HepG2 (cell line): ENCODE measurements at regions not wholly inside any gene's neighbourhood (a gene's known extent, or its start where the extent isn't known, plus 50 kb on each side); places are given as distances from the start of the nearest gene placed in this dataset.

ENCODE experiments used
- ATAC-seq: fragments of 200-7000 bp; cut with Tn5 transposase; 3 replicates; pipeline ENCODE4 v1.9.1; 2020; ENCODE audit warnings: mild to moderate bottlenecking, moderate library complexity
- BruUV-seq: library from RNA; stranded (reverse); fragments of 400-500 nt; replicated peaks from 2 replicates; lab custom pipeline; 2021; lab: Mats Ljungman, UMichigan
- CTCF ChIA-PET: fragments of 300-600 bp; formaldehyde crosslinking; extraction: SDS; loops from one replicate; lab custom pipeline; 2021; ENCODE audit warnings: low total read pairs, inconsistent platforms, low intra/inter-chr PET ratio; lab: Yijun Ruan, JAX
- POLR2A ChIA-PET: fragments of 350-600 bp; sonication (Branson Sonifier 250); formaldehyde crosslinking; loops from one replicate; lab custom pipeline; 2020; ENCODE audit warnings: antibody characterized with exemption, inconsistent platforms; lab: Yijun Ruan, JAX
- DNase-seq: peaks from one replicate; pipeline ENCODE4 v3.0.0-alpha.2; 2015; ENCODE audit warnings: low spot score
- FAIRE-seq: peaks from 3 replicates; lab custom pipeline; 2011; peaks lifted over from hg19 to GRCh38; lab: Jason Lieb, UNC
- H2AFZ ChIP-seq: one replicate; pipeline ENCODE4 v1.6.1; 2011; ENCODE audit warnings: low read length, inconsistent platforms
- H3K27ac ChIP-seq: fragments of 300-600 bp; 3 replicates; pipeline ENCODE4 v1.8.0; 2011; ENCODE audit warnings: mixed run types, mild to moderate bottlenecking, mixed read lengths, low read length, inconsistent platforms; ENCODE audit not compliant: insufficient read depth; ENCODE audit errors: extremely low read length
- H3K27me3 ChIP-seq, 2 experiments: fragments of 200-600 bp in 1 of 2; 2 replicates in 1 of 2; 3 replicates in 1 of 2; pipeline versions ENCODE4 v1.6.0 to v1.8.0; 2011; ENCODE audit warnings: low read length in 2 of 2, mild to moderate bottlenecking in 2 of 2, moderate library complexity in 2 of 2, inconsistent platforms in 1 of 2; ENCODE audit not compliant: insufficient read depth in 2 of 2, control insufficient read depth in 1 of 2
- H3K36me3 ChIP-seq, 2 experiments: fragments of 200-600 bp in 1 of 2; replicated peaks in 1 of 2; 2 replicates in 1 of 2; 3 replicates in 1 of 2; pipeline versions ENCODE4 v1.5.1 to v1.8.0; 2011; ENCODE audit warnings: low read length in 2 of 2, inconsistent platforms in 1 of 2; ENCODE audit not compliant: insufficient read depth in 2 of 2, control insufficient read depth in 1 of 2
- H3K4me1 ChIP-seq: 2 replicates; pipeline ENCODE4 v1.5.1; 2012; ENCODE audit warnings: low read length, inconsistent platforms; ENCODE audit not compliant: insufficient read depth
- H3K4me2 ChIP-seq: 2 replicates; pipeline ENCODE4 v1.6.0; 2011; ENCODE audit warnings: low read depth, low read length, inconsistent platforms
- H3K4me3 ChIP-seq, 3 experiments: fragments of 200-600 bp in 1 of 3; sonication (generic), shearing (Covaris generic) in 1 of 3; replicated peaks in 1 of 3; 2 replicates each; pipeline ENCODE4 v1.5.1; 2011 to 2016; ENCODE audit warnings: low read length in 3 of 3, inconsistent platforms in 2 of 3, low read depth in 2 of 3, mild to moderate bottlenecking in 2 of 3, control low read depth in 1 of 3, mixed read lengths in 1 of 3; ENCODE audit not compliant: insufficient read depth in 1 of 3
- H3K79me2 ChIP-seq: one replicate; pipeline ENCODE4 v1.6.1; 2011; ENCODE audit warnings: low read length, inconsistent platforms; ENCODE audit not compliant: insufficient read depth
- H3K9ac ChIP-seq: 2 replicates; pipeline ENCODE4 v1.6.0; 2011; ENCODE audit warnings: mild to moderate bottlenecking, low read depth, low read length, inconsistent platforms; ENCODE audit not compliant: insufficient read depth
- H3K9me3 ChIP-seq: 2 replicates; pipeline ENCODE4 v1.5.1; 2012; ENCODE audit warnings: mild to moderate bottlenecking, low read length
- H4K20me1 ChIP-seq: 2 replicates; pipeline ENCODE4 v1.6.0; 2011; ENCODE audit warnings: inconsistent platforms, mild to moderate bottlenecking, low read length, moderate library complexity; ENCODE audit not compliant: insufficient read depth
- AHDC1 ChIP-seq: sonication (generic); formaldehyde crosslinking; IDR thresholded peaks from 2 replicates; pipeline ENCODE4 v1.5.1; 2020; ENCODE audit warnings: mild to moderate bottlenecking, missing genetic modification reagents, borderline replicate concordance
- CHD4 ChIP-seq: fragments of 200-600 bp; sonication (generic); IDR thresholded peaks from 2 replicates; pipeline ENCODE4 v1.7.0; 2017; ENCODE audit warnings: mild to moderate bottlenecking, low read length, borderline replicate concordance
- HMGXB3 ChIP-seq: sonication (generic); formaldehyde crosslinking; IDR thresholded peaks from 2 replicates; pipeline ENCODE4 v1.4.0; 2020; ENCODE audit warnings: missing genetic modification reagents, borderline replicate concordance
- JDP2 ChIP-seq: sonication (generic); formaldehyde crosslinking; IDR thresholded peaks from 2 replicates; pipeline ENCODE4 v1.8.1; 2022; ENCODE audit warnings: missing genetic modification reagents, borderline replicate concordance
- SMYD3 ChIP-seq: sonication (generic); formaldehyde crosslinking; IDR thresholded peaks from 2 replicates; pipeline ENCODE4 v1.8.1; 2023; ENCODE audit warnings: mild to moderate bottlenecking, missing genetic modification reagents
- SNAI1 ChIP-seq: sonication (generic); formaldehyde crosslinking; IDR thresholded peaks from 2 replicates; pipeline ENCODE4 v1.5.0; 2020; ENCODE audit warnings: mild to moderate bottlenecking, missing genetic modification reagents, borderline replicate concordance
- TFE3 ChIP-seq: IDR thresholded peaks from 2 replicates; pipeline ENCODE4 v1.6.1; 2016
- ZNF251 ChIP-seq: sonication (generic); formaldehyde crosslinking; IDR thresholded peaks from 2 replicates; pipeline ENCODE4 v1.9.0; 2021; ENCODE audit warnings: mild to moderate bottlenecking, missing genetic modification reagents
- ZNF441 ChIP-seq: sonication (generic); formaldehyde crosslinking; IDR thresholded peaks from 2 replicates; pipeline ENCODE4 v1.7.0; 2021; ENCODE audit warnings: missing genetic modification reagents, borderline replicate concordance
- ZNF879 ChIP-seq: sonication (generic); formaldehyde crosslinking; IDR thresholded peaks from 2 replicates; pipeline ENCODE4 v1.8.1; 2023; ENCODE audit warnings: missing genetic modification reagents
- ZSCAN12 ChIP-seq: sonication (generic); formaldehyde crosslinking; IDR thresholded peaks from 2 replicates; pipeline ENCODE4 v1.9.0; 2021; ENCODE audit warnings: mild to moderate bottlenecking, missing genetic modification reagents
- WGBS: methylation state at CpG from one replicate; pipeline ENCODE4 v1.1.6; 2017; ENCODE audit warnings: low lambda C conversion rate; 5-methylcytosine and 5-hydroxymethylcytosine counted together
- in situ Hi-C: cut with HindIII; loops from 2 replicates; pipeline ENCODE4 v1.10.0; 2017; ENCODE audit warnings: low pct_unique_long_range_greater_than_20kb; ENCODE audit not compliant: extremely low pct_ligation_motif_present
- intact Hi-C: fragments of 100-400 bp; cut with micrococcal nuclease; formaldehyde crosslinking; loops from one replicate; pipeline ENCODE4 v1.10.0; 2022; ENCODE audit not compliant: unreplicated experiment

DNA sequence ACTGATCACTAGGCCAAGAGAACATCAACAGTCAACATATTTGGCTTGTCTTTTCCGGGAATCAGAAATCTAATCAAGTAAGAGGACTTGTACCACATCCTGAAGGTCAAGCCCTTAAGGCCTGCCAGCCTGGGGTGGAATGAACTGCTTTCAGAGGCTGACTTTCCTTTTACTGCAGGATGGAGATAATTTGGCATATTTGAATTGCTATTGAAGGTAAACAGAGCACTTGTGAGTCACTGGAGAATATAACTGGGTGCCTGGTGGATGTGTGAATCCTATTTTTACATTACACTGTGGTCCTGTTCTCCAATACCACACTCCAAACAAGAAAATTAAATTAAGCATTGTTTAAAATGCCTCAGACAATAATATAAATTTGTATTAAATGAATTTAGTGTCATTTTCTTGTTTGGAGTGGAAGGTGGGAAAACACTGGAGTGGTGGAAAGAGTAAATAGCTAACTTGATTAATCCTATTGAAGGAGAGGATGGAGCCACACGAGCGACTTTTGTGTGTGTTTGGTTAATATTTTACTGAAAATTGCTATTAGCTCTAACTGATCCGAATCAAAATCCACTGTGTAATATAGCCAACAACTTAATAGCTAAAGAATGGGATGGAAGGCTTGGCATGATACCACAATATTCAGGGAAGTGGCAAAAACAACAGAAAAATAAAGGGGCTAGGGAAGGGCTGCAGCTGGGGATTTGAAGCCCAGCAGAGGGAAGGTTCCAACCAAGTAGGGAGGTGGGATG, 89.4 kb downstream of the OTX2 start:
- Histone ChIP-seq H2AFZ (no peak overlapping the region), H3K9ac (no peak overlapping the region), H3K27me3 (no peaks in the 10 kb centered on the region; a peak in 1 of 5 replicates), H3K4me3 (no peak overlapping the region), H3K4me2 (no peak overlapping the region), H4K20me1 (no peaks in the 10 kb centered on the region), H3K79me2 (no peaks in the 10 kb centered on the region), H3K4me1 (peaks cover 13% of the 10 kb centered on the region), H3K27ac (no peak overlapping the region), H3K9me3 (no peaks in the 10 kb centered on the region), H3K36me3 (no peaks in the 10 kb centered on the region)
- no peak for DNase-seq
- 26% methylated on average over 4 of the region's 4 CpGs for WGBS
- ChIA-PET POLR2A (no interaction called here), CTCF (no interaction called here)
- no peak for ATAC-seq
- no peak for FAIRE-seq
- in situ Hi-C loops = no loop called here
- BruUV-seq = no TSS peak
- intact Hi-C loops = no loop called here
- TF ChIP-seq SNAI1 (CRISPR knock-in tag) = no peak
- TF ChIP-seq SMYD3 (CRISPR knock-in tag) = no peak
- TF ChIP-seq JDP2 (CRISPR knock-in tag) = no peak
- no peak for TF ChIP-seq AHDC1 (CRISPR knock-in tag)
- no peak for TF ChIP-seq ZNF251 (CRISPR knock-in tag)
- no peak for TF ChIP-seq CHD4
- TF ChIP-seq ZSCAN12 = no peak
- no peak for TF ChIP-seq ZNF441
- TF ChIP-seq ZNF879 = no peak
- TF ChIP-seq HMGXB3 (CRISPR knock-in tag) = no peak
- TF ChIP-seq TFE3 (CRISPR knock-in tag) = no peak
